ENCODE measurements at regions not wholly inside any gene's neighbourhood (a gene's known extent, or its start where the extent isn't known, plus 50 kb on each side); places are given as distances from the start of the nearest gene placed in this dataset.
"Not testable (repeated sequence)": the region's sequence is repeated elsewhere in the genome, so short reads cannot be mapped to it uniquely, and the experiment has no call there.

DNA sequence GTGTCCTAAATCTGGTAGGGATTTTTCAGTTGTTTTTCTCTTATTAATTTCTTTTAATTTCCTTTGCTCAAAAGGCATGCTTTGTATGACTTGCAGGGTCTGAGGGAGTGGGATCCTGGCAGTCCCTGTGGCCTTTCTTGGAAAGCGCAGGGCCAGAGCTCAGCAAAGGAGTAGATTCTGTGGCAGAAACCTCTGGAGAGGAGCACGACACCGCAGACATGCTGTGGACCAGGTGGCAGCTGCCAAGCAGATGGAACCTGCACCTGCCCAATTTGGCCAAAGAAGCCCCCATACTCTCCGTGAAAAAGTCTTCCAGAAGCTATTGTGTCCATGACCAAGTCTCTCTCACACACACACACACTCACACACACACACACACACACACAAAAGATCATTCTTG lies 78.9 kb upstream of the FGF3 start:
- no peak for TF ChIP-seq POLR2A (IDR thresholded peaks at IDR 0.05)
- TF ChIP-seq, protein P1, sequence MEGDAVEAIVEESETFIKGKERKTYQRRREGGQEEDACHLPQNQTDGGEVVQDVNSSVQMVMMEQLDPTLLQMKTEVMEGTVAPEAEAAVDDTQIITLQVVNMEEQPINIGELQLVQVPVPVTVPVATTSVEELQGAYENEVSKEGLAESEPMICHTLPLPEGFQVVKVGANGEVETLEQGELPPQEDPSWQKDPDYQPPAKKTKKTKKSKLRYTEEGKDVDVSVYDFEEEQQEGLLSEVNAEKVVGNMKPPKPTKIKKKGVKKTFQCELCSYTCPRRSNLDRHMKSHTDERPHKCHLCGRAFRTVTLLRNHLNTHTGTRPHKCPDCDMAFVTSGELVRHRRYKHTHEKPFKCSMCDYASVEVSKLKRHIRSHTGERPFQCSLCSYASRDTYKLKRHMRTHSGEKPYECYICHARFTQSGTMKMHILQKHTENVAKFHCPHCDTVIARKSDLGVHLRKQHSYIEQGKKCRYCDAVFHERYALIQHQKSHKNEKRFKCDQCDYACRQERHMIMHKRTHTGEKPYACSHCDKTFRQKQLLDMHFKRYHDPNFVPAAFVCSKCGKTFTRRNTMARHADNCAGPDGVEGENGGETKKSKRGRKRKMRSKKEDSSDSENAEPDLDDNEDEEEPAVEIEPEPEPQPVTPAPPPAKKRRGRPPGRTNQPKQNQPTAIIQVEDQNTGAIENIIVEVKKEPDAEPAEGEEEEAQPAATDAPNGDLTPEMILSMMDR (IDR thresholded peaks at IDR 0.05): no peak
- H3K4me3 ChIP-seq: no peak overlapping the region
- H3K27ac ChIP-seq: no peak overlapping the region
- DNase-seq: no peak
- intact Hi-C loops (cut with DNase I; ENCODE audit: low total_unique reads): no loop called here
- WGBS, 2 donors: 83 to 95% methylated on average over 3 to 4 of the region's 4 CpGs
- no peaks in the 10 kb centered on the region for H3K9me3 ChIP-seq
- no peaks in the 10 kb centered on the region for H3K36me3 ChIP-seq (ENCODE audit: low read depth, missing control alignments)
- H3K27me3 ChIP-seq: no peaks in the 10 kb centered on the region
- no peaks in the 10 kb centered on the region for H3K4me1 ChIP-seq

DNA sequence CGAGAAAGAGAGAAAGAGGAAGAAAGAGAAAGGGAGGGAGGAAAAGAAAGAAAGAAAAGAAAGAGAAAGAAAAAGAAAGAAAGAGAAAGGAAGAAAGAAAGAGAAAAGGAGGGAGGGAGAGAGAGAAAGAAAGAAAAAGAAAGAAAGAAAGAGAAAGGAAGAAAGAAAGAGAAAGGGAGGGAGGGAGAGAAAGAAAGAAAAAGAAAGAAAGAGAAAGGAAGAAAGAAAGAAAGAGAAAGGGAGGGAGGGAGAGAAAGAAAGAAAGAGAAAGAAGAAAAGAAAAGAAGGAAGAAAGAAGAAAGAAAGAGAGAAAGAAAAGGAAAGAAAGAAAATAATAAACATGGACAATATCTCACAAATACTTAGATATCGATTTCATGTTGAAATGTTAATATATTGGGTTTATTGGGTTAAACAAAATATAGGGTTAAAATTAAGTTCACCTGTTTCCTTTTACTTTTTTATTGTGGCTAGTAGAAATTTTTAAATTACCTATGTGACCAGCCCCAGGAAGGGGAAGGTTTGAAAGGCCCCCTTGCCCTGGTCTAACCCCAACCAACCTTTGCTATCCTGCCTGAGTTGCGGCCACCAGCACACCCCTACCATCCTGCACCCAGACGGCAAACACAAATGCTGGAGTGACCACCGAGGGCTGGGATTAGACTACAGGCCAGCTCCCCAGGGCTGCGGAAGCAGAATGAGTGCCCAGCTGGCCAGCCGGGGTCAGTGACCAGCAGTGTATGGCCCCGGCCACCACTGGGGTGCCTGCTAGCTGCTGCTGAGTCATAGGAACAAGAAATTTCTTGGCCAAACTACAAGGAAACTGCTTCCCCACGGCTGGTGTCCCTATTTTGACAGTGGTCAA lies 81.0 kb upstream of the FGF3 start:
- H3K36me3 ChIP-seq (ENCODE audit: low read depth, missing control alignments): no peaks in the 10 kb centered on the region
- TF ChIP-seq POLR2A (IDR thresholded peaks at IDR 0.05): no peak
- TF ChIP-seq, protein P1 (IDR thresholded peaks at IDR 0.05): no peak
- H3K9me3 ChIP-seq: no peaks in the 10 kb centered on the region
- H3K4me1 ChIP-seq: no peaks in the 10 kb centered on the region
- WGBS, 2 donors: 66 to 78% methylated on average over 5 to 9 of the region's 9 CpGs
- no peak overlapping the region for H3K4me3 ChIP-seq
- no peak for DNase-seq
- H3K27ac ChIP-seq: no peak overlapping the region
- intact Hi-C loops (cut with DNase I; ENCODE audit: low total_unique reads): no loop called here
- no peaks in the 10 kb centered on the region for H3K27me3 ChIP-seq

DNA sequence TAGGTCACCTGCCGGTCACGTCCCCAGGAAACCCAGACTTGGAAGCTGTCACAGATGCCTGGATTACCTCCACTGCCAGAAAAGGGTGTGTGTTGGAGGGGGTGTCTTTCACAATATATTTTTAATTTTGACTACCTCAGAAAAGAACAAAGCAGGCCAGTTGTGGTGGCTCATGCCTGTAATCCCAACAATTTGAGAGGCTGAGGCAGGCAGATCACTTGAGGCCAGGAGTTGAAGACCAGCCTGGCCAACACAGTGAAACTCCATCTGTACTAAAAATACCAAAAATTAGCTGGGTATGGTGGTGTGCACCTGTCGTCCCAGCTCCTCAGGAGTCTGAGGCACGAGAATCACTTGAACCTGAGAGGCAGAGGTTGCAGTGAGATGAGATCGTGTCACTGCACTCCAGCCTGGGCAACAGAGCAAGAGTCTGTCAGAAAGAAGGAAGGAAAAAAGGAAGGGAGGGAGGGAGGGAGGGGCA lies 81.6 kb upstream of the FGF3 start:
- H3K27ac ChIP-seq; H3K4me1 ChIP-seq; H3K9me3 ChIP-seq; H3K36me3 ChIP-seq (ENCODE audit: low read depth, missing control alignments); intact Hi-C loops (cut with DNase I; ENCODE audit: low total_unique reads); DNase-seq; H3K4me3 ChIP-seq; H3K27me3 ChIP-seq: not testable (repeated sequence)
- WGBS, 2 donors: 83 to 89% methylated on average over 3 to 5 of the region's 5 CpGs

DNA sequence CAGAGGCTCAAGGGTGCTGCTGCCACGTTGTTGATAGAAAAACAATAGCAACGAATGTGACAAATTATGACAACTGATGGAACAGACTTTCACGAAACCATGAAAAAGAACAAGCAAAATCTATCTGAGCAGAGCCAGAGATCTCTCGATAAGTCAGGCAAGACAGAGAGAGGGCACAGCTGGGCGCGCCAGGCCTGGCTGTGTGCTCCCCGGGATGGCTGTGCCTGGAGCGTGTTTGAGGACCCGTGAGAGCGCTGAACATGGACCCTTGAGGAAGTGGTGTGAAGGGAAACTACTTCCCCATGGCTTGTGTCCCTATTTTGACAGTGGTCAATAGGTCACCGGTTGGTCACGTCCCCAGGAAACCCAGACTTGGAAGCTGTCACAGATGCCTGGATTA lies 83.1 kb upstream of the FGF3 start:
- 94 to 97% methylated on average over 12 of the region's 12 CpGs for WGBS, 2 donors
- intact Hi-C loops (cut with DNase I; ENCODE audit: low total_unique reads): no loop called here
- TF ChIP-seq, protein P1 (IDR thresholded peaks at IDR 0.05): no peak
- no peak for TF ChIP-seq POLR2A (IDR thresholded peaks at IDR 0.05)
- Histone ChIP-seq H3K36me3 (ENCODE audit: low read depth, missing control alignments) (no peaks in the 10 kb centered on the region), H3K27ac (no peak overlapping the region), H3K4me1 (peaks cover 10% of the 10 kb centered on the region), H3K27me3 (no peaks in the 10 kb centered on the region), H3K4me3 (no peak overlapping the region), H3K9me3 (no peaks in the 10 kb centered on the region)
- no peak for DNase-seq

DNA sequence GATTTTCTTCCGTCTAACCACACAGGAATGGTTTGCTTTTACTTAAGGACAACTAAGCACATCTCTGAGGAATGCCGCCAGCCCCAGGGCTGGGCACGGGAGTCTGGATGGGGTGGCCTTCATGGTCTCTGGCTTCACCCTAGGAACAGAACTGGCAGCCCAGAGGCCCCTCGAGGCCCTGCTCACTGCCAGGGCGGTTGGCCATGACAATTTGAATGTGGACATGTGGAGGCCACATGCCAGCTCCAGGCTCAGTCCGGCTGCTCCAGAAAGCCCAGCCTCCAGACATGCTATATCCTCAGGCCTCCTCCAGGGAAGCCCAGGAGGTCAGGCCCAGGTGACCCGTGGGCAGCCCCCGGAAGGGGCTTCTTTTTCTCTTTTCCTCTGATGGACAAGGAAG lies 84.0 kb upstream of the FGF3 start:
- intact Hi-C loops (cut with DNase I; ENCODE audit: low total_unique reads): no loop called here
- H3K27me3 ChIP-seq: no peaks in the 10 kb centered on the region
- 71 to 90% methylated on average over 4 to 8 of the region's 8 CpGs for WGBS, 2 donors
- no peak overlapping the region for H3K27ac ChIP-seq
- peaks cover 10% of the 10 kb centered on the region for H3K4me1 ChIP-seq
- TF ChIP-seq POLR2A (IDR thresholded peaks at IDR 0.05): no peak
- TF ChIP-seq, protein P1 (IDR thresholded peaks at IDR 0.05): no peak
- H3K36me3 ChIP-seq (ENCODE audit: low read depth, missing control alignments): no peaks in the 10 kb centered on the region
- DNase-seq: no peak
- H3K9me3 ChIP-seq: no peaks in the 10 kb centered on the region
- no peak overlapping the region for H3K4me3 ChIP-seq

Measured in testis (tissue), 2 donors.